ENCODE measurements at regions not wholly inside any gene's neighbourhood (a gene's known extent, or its start where the extent isn't known, plus 50 kb on each side); places are given as distances from the start of the nearest gene placed in this dataset.
"Not testable (repeated sequence)": the region's sequence is repeated elsewhere in the genome, so short reads cannot be mapped to it uniquely, and the experiment has no call there.

DNA sequence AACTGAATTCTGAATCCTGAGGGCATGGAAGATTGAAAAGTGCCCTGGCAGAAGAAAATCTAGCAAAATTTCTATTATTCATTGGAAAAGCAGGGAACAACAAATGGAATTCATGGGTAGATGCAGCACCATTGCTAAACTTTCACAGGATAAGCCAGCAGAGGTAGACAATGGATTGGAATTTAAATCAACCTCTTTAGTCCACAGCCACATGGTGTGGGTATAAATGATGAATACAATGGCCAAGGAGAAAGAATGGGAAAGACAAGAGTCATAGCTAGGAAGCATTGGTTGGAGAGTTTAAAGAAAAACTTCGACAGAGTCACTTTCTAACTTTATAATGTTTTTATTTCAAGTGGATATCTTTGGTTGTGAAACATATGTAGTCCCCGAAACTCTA is 332.8 kb upstream of the PUDP start:
- Mint-ChIP-seq H3K27ac (no peak overlapping the region), H3K27me3 (no peaks in the 10 kb centered on the region), H3K36me3 (no peaks in the 10 kb centered on the region), H3K4me3 (no peak overlapping the region), H3K4me1 (ENCODE audit: low read depth) (no peaks in the 10 kb centered on the region), H3K9me3 (peaks cover 2% of the 10 kb centered on the region)
- POLR2A ChIA-PET, result no interaction called here
- CTCF ChIA-PET, result no interaction called here
- intact Hi-C loops (cut with micrococcal nuclease), result no loop called here
- DNase-seq, result no peak

- POLR2A ChIA-PET, result no interaction called here
- H3K9me3 Mint-ChIP-seq, result peaks cover 6% of the 10 kb centered on the region
- no peak overlapping the region for H3K27ac Mint-ChIP-seq
- no peak for DNase-seq
- CTCF ChIA-PET, result no interaction called here
- no peak overlapping the region for H3K4me3 Mint-ChIP-seq
- H3K27me3 Mint-ChIP-seq, result no peaks in the 10 kb centered on the region
- intact Hi-C loops (cut with micrococcal nuclease), result no loop called here
- H3K36me3 Mint-ChIP-seq, result no peaks in the 10 kb centered on the region
- H3K4me1 Mint-ChIP-seq (ENCODE audit: low read depth), result no peaks in the 10 kb centered on the region
Observed at GRCh38 chrX:7462110-7462509, 314.2 kb upstream of the PUDP start.

GRCh38 chrX:7461051-7461450 is 313.1 kb upstream of the PUDP start:
- intact Hi-C loops (cut with micrococcal nuclease); H3K27ac Mint-ChIP-seq; H3K36me3 Mint-ChIP-seq; POLR2A ChIA-PET; H3K4me3 Mint-ChIP-seq; H3K9me3 Mint-ChIP-seq; H3K27me3 Mint-ChIP-seq; H3K4me1 Mint-ChIP-seq (ENCODE audit: low read depth); CTCF ChIA-PET; DNase-seq: not testable (repeated sequence)

- H3K4me3 Mint-ChIP-seq, result no peak overlapping the region
- DNase-seq, result no peak
- intact Hi-C loops (cut with micrococcal nuclease), result no loop called here
- no peaks in the 10 kb centered on the region for H3K9me3 Mint-ChIP-seq
- H3K4me1 Mint-ChIP-seq (ENCODE audit: low read depth), result no peaks in the 10 kb centered on the region
- POLR2A ChIA-PET, result interaction anchor here (0.6 kb wide), 1 partner anchor 273 kb away, joined by 3 read pairs; no protein-coding TSS in a partner anchor
- CTCF ChIA-PET, result no interaction called here
- H3K36me3 Mint-ChIP-seq, result no peaks in the 10 kb centered on the region
- no peaks in the 10 kb centered on the region for H3K27me3 Mint-ChIP-seq
- no peak overlapping the region for H3K27ac Mint-ChIP-seq
Observed at GRCh38 chrX:7447801-7448499, 300.0 kb upstream of the PUDP start.

DNA sequence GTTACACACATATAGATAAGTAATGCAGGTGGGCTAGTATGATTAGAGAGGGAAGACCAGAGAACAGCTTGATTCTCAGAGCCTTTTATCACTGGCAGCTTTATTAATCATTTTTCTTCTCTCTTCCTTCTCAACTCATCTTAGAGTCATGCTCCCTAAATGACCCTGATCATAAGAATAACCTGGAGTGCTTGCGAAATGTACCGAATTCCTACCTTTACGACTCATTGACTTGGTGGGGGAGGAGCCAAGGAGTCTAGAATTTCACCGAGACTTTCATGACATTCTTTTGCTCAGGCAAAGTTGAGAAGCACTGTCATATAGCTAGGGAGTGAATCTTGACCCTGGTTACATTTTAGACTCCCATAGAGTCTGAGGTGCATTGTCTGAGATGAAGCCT is 298.9 kb upstream of the PUDP start:
- DNase-seq, result no peak
- Mint-ChIP-seq H3K4me1 (ENCODE audit: low read depth) (no peaks in the 10 kb centered on the region), H3K4me3 (no peak overlapping the region), H3K36me3 (no peaks in the 10 kb centered on the region), H3K27ac (no peak overlapping the region), H3K9me3 (no peaks in the 10 kb centered on the region), H3K27me3 (no peaks in the 10 kb centered on the region)
- ChIA-PET CTCF (no interaction called here), POLR2A (no interaction called here)
- intact Hi-C loops (cut with micrococcal nuclease), result no loop called here

DNA sequence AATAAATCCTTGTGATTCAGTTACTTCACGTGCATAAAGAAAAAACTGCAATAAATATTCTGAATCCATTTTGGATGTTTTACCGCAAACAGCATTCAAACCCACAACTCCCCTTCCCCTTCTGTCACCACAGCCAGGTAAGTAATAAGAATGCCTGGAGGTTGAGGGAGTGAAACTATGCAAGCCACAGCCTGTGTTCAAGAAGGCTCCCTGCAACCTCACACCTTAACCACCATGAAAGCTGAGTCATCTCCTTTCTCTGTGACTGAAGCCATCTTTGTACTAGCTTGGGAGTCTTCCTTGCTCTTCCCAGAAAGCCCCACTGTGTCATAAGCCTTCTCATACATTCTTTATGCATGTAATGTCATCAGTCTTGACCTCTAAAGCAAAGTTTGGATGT is 297.0 kb upstream of the PUDP start:
- Mint-ChIP-seq H3K36me3 (no peaks in the 10 kb centered on the region), H3K9me3 (no peaks in the 10 kb centered on the region), H3K27me3 (no peaks in the 10 kb centered on the region), H3K4me3 (no peak overlapping the region), H3K27ac (no peak overlapping the region), H3K4me1 (ENCODE audit: low read depth) (no peaks in the 10 kb centered on the region)
- DNase-seq, result no peak
- ChIA-PET POLR2A (no interaction called here), CTCF (no interaction called here)
- intact Hi-C loops (cut with micrococcal nuclease), result no loop called here

- DNase-seq, result no peak
- Mint-ChIP-seq H3K27me3 (no peaks in the 10 kb centered on the region), H3K9me3 (no peaks in the 10 kb centered on the region), H3K4me3 (no peak overlapping the region), H3K36me3 (no peaks in the 10 kb centered on the region), H3K4me1 (ENCODE audit: low read depth) (no peaks in the 10 kb centered on the region), H3K27ac (no peak overlapping the region)
- CTCF ChIA-PET, result no interaction called here
- POLR2A ChIA-PET, result no interaction called here
- intact Hi-C loops (cut with micrococcal nuclease), result no loop called here
Observed at GRCh38 chrX:7441586-7441985, 293.6 kb upstream of the PUDP start.

DNA sequence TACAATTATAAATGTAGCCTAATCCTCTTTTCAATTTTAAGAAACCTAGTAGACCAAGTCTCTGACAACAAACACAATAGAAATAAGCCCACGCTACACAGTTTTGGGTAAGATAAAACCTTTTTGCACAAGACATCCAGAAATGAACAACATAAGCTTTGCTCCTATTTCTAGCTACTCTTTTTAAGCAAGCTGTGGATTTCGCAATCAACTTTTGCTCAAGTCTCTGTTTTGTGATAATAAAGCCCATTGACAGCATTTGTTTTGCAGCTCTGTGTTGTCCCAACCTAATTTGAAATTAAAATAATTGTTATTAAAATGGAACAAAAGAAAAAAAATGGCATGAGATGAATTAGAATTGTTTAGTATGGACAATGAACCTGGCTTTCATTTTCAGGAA is 287.9 kb upstream of the PUDP start:
- ChIA-PET CTCF (no interaction called here), POLR2A (no interaction called here)
- no peak overlapping the region for H3K4me3 Mint-ChIP-seq
- H3K27ac Mint-ChIP-seq, result no peak overlapping the region
- no peak for DNase-seq
- H3K9me3 Mint-ChIP-seq, result peaks cover 5% of the 10 kb centered on the region
- no peaks in the 10 kb centered on the region for H3K27me3 Mint-ChIP-seq
- H3K4me1 Mint-ChIP-seq (ENCODE audit: low read depth), result no peaks in the 10 kb centered on the region
- intact Hi-C loops (cut with micrococcal nuclease), result no loop called here
- no peaks in the 10 kb centered on the region for H3K36me3 Mint-ChIP-seq

- no peak for DNase-seq
- no peaks in the 10 kb centered on the region for H3K36me3 Mint-ChIP-seq
- ChIA-PET CTCF (no interaction called here), POLR2A (no interaction called here)
- intact Hi-C loops (cut with micrococcal nuclease), result no loop called here
- peaks cover 7% of the 10 kb centered on the region for H3K9me3 Mint-ChIP-seq
- H3K4me1 Mint-ChIP-seq (ENCODE audit: low read depth), result no peaks in the 10 kb centered on the region
- H3K27ac Mint-ChIP-seq, result no peak overlapping the region
- H3K27me3 Mint-ChIP-seq, result no peaks in the 10 kb centered on the region
- no peak overlapping the region for H3K4me3 Mint-ChIP-seq
Observed at GRCh38 chrX:7432901-7433300, 284.9 kb upstream of the PUDP start.

DNA sequence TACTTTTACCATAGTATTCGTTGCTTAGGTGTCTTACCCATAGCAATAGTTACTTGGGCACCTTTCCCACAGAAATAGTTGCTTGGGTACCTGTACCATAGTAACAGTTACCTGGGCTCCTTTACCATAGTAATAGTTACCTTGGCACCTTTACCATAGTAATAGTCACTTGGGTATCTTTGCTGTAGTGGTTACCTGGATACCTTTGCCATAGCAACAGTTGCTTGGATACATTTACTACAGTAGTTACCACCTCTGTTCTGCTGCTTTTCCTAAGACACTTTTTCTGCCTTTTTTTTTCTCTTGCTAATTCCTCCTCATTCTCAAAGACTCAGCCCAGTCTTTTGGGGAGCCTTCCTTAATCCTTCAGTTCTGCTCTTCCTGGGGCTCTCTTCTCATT is 272.8 kb upstream of the PUDP start:
- Mint-ChIP-seq H3K4me3 (no peak overlapping the region), H3K27ac (no peak overlapping the region), H3K27me3 (no peaks in the 10 kb centered on the region), H3K4me1 (ENCODE audit: low read depth) (no peaks in the 10 kb centered on the region), H3K36me3 (no peaks in the 10 kb centered on the region), H3K9me3 (no peaks in the 10 kb centered on the region)
- POLR2A ChIA-PET, result no interaction called here
- DNase-seq, result no peak
- intact Hi-C loops (cut with micrococcal nuclease), result no loop called here
- CTCF ChIA-PET, result no interaction called here

GRCh38 chrX:7414753-7415152 is 266.8 kb upstream of the PUDP start:
- no peak for DNase-seq
- Mint-ChIP-seq H3K27ac (no peak overlapping the region), H3K9me3 (peaks cover 2% of the 10 kb centered on the region), H3K4me3 (no peak overlapping the region), H3K27me3 (no peaks in the 10 kb centered on the region), H3K4me1 (ENCODE audit: low read depth) (no peaks in the 10 kb centered on the region), H3K36me3 (no peaks in the 10 kb centered on the region)
- intact Hi-C loops (cut with micrococcal nuclease), result no loop called here
- ChIA-PET POLR2A (no interaction called here), CTCF (no interaction called here)

DNA sequence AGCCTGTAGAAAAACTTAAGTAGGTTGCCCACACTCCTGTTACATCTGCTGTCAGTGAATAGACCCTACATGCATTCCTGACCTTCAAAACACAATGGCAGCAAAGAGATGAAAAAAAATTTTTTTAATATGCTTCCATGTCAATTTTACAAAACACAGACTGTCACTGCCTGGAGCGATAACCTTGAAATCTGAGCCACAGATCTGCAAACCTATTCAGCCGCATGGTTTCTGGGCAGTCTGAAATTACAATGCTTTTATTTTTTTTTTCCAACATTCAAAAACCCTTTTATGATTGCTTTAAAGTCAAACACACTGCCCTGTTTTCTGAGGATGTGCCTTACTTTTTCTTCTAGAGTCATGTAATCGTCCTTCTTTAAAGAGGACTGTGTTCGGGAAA is 264.9 kb upstream of the PUDP start:
- intact Hi-C loops (cut with micrococcal nuclease), result no loop called here
- Mint-ChIP-seq H3K4me1 (ENCODE audit: low read depth) (no peaks in the 10 kb centered on the region), H3K27ac (no peak overlapping the region), H3K4me3 (no peak overlapping the region), H3K9me3 (peaks cover 2% of the 10 kb centered on the region), H3K36me3 (no peaks in the 10 kb centered on the region), H3K27me3 (no peaks in the 10 kb centered on the region)
- no peak for DNase-seq
- POLR2A ChIA-PET, result no interaction called here
- CTCF ChIA-PET, result no interaction called here

GRCh38 chrX:7409866-7410265 is 261.9 kb upstream of the PUDP start:
- H3K4me1 Mint-ChIP-seq (ENCODE audit: low read depth), result no peaks in the 10 kb centered on the region
- intact Hi-C loops (cut with micrococcal nuclease), result no loop called here
- H3K9me3 Mint-ChIP-seq, result peaks cover 2% of the 10 kb centered on the region
- ChIA-PET CTCF (no interaction called here), POLR2A (no interaction called here)
- H3K27me3 Mint-ChIP-seq, result no peaks in the 10 kb centered on the region
- H3K36me3 Mint-ChIP-seq, result no peaks in the 10 kb centered on the region
- DNase-seq, result no peak
- no peak overlapping the region for H3K4me3 Mint-ChIP-seq
- no peak overlapping the region for H3K27ac Mint-ChIP-seq

- no peaks in the 10 kb centered on the region for H3K4me1 Mint-ChIP-seq (ENCODE audit: low read depth)
- no peaks in the 10 kb centered on the region for H3K36me3 Mint-ChIP-seq
- CTCF ChIA-PET, result no interaction called here
- H3K4me3 Mint-ChIP-seq, result no peak overlapping the region
- H3K27me3 Mint-ChIP-seq, result no peaks in the 10 kb centered on the region
- POLR2A ChIA-PET, result no interaction called here
- intact Hi-C loops (cut with micrococcal nuclease), result no loop called here
- no peaks in the 10 kb centered on the region for H3K9me3 Mint-ChIP-seq
- H3K27ac Mint-ChIP-seq, result no peak overlapping the region
- no peak for DNase-seq
Observed at GRCh38 chrX:7399373-7399772, 251.4 kb upstream of the PUDP start.

Data from activated CD4-positive, alpha-beta memory T cell treated with anti-CD3 and anti-CD28 coated beads for 36 hours (primary cell).